ENCODE measurements at regions not wholly inside any gene's neighbourhood (a gene's known extent, or its start where the extent isn't known, plus 50 kb on each side); places are given as distances from the start of the nearest gene placed in this dataset.

- TF ChIP-seq, protein P1, sequence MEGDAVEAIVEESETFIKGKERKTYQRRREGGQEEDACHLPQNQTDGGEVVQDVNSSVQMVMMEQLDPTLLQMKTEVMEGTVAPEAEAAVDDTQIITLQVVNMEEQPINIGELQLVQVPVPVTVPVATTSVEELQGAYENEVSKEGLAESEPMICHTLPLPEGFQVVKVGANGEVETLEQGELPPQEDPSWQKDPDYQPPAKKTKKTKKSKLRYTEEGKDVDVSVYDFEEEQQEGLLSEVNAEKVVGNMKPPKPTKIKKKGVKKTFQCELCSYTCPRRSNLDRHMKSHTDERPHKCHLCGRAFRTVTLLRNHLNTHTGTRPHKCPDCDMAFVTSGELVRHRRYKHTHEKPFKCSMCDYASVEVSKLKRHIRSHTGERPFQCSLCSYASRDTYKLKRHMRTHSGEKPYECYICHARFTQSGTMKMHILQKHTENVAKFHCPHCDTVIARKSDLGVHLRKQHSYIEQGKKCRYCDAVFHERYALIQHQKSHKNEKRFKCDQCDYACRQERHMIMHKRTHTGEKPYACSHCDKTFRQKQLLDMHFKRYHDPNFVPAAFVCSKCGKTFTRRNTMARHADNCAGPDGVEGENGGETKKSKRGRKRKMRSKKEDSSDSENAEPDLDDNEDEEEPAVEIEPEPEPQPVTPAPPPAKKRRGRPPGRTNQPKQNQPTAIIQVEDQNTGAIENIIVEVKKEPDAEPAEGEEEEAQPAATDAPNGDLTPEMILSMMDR (CRISPR knock-in tag; IDR thresholded peaks at IDR 0.05): no peak
- TF ChIP-seq ZNF614 (CRISPR knock-in tag; IDR thresholded peaks at IDR 0.05; ENCODE audit: borderline replicate concordance): no peak
- TF ChIP-seq NFE2 (CRISPR knock-in tag; IDR thresholded peaks at IDR 0.05): no peak
- no peak for TF ChIP-seq ETS1 (CRISPR knock-in tag; IDR thresholded peaks at IDR 0.05)
- TF ChIP-seq RAD51 (IDR thresholded peaks at IDR 0.05; ENCODE audit: borderline replicate concordance): no peak
- TF ChIP-seq RAD21 (CRISPR knock-in tag; IDR thresholded peaks at IDR 0.05): no peak
- TF ChIP-seq EHMT2 (IDR thresholded peaks at IDR 0.05; ENCODE audit: borderline replicate concordance, low read depth, low read length): no peak
These were observed 117.4 kb downstream of the CDCA7 start for GRCh38 chr2:173472112-173472511.

Measured in HepG2 (cell line).